ENCODE measurements at regions not wholly inside any gene's neighbourhood (a gene's known extent, or its start where the extent isn't known, plus 50 kb on each side); places are given as distances from the start of the nearest gene placed in this dataset.

GRCh38 chr12:5227708-5228373, 184.2 kb downstream of the KCNA5 start:
- no peak overlapping the region for H3K27ac Mint-ChIP-seq
- TF ChIP-seq, protein P1, sequence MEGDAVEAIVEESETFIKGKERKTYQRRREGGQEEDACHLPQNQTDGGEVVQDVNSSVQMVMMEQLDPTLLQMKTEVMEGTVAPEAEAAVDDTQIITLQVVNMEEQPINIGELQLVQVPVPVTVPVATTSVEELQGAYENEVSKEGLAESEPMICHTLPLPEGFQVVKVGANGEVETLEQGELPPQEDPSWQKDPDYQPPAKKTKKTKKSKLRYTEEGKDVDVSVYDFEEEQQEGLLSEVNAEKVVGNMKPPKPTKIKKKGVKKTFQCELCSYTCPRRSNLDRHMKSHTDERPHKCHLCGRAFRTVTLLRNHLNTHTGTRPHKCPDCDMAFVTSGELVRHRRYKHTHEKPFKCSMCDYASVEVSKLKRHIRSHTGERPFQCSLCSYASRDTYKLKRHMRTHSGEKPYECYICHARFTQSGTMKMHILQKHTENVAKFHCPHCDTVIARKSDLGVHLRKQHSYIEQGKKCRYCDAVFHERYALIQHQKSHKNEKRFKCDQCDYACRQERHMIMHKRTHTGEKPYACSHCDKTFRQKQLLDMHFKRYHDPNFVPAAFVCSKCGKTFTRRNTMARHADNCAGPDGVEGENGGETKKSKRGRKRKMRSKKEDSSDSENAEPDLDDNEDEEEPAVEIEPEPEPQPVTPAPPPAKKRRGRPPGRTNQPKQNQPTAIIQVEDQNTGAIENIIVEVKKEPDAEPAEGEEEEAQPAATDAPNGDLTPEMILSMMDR (IDR thresholded peaks at IDR 0.05; ENCODE audit: unreplicated experiment), result no peak
- H3K9me3 Mint-ChIP-seq (ENCODE audit: low read depth), result peaks cover 15% of the 10 kb centered on the region
- no peak for DNase-seq (ENCODE audit: low spot score, unreplicated experiment)
- H3K36me3 Mint-ChIP-seq (ENCODE audit: insufficient read depth), result peaks cover 4% of the 10 kb centered on the region
- H3K27me3 Mint-ChIP-seq, result peaks cover 48% of the 10 kb centered on the region
- H3K4me1 Mint-ChIP-seq (ENCODE audit: low read depth), result peaks cover 4% of the 10 kb centered on the region
- H3K4me3 Mint-ChIP-seq (ENCODE audit: low read depth), result no peak overlapping the region

GRCh38 chr12:5230156-5230555, 186.5 kb downstream of the KCNA5 start:
- no peak for DNase-seq (ENCODE audit: low spot score, unreplicated experiment)
- Mint-ChIP-seq H3K4me3 (ENCODE audit: low read depth) (no peak overlapping the region), H3K27me3 (peaks cover 45% of the 10 kb centered on the region), H3K4me1 (ENCODE audit: low read depth) (peaks cover 12% of the 10 kb centered on the region), H3K36me3 (ENCODE audit: insufficient read depth) (peaks cover 4% of the 10 kb centered on the region), H3K27ac (no peak overlapping the region), H3K9me3 (ENCODE audit: low read depth) (peaks cover 15% of the 10 kb centered on the region)
- TF ChIP-seq, protein P1 (IDR thresholded peaks at IDR 0.05; ENCODE audit: unreplicated experiment), result no peak

- H3K4me1 Mint-ChIP-seq (ENCODE audit: low read depth), result peaks cover 12% of the 10 kb centered on the region
- peaks cover 40% of the 10 kb centered on the region for H3K27me3 Mint-ChIP-seq
- TF ChIP-seq, protein P1 (IDR thresholded peaks at IDR 0.05; ENCODE audit: unreplicated experiment), result no peak
- no peak for DNase-seq (ENCODE audit: low spot score, unreplicated experiment)
- no peak overlapping the region for H3K27ac Mint-ChIP-seq
- no peak overlapping the region for H3K4me3 Mint-ChIP-seq (ENCODE audit: low read depth)
- H3K9me3 Mint-ChIP-seq (ENCODE audit: low read depth), result peaks cover 15% of the 10 kb centered on the region
- H3K36me3 Mint-ChIP-seq (ENCODE audit: insufficient read depth), result peaks cover 4% of the 10 kb centered on the region
Observed at GRCh38 chr12:5230861-5231260, 187.2 kb downstream of the KCNA5 start.

- TF ChIP-seq, protein P1 (IDR thresholded peaks at IDR 0.05; ENCODE audit: unreplicated experiment), result no peak
- DNase-seq (ENCODE audit: low spot score, unreplicated experiment), result no peak
- Mint-ChIP-seq H3K9me3 (ENCODE audit: low read depth) (peaks cover 15% of the 10 kb centered on the region), H3K4me3 (ENCODE audit: low read depth) (no peak overlapping the region), H3K27ac (no peak overlapping the region), H3K27me3 (peaks cover 49% of the 10 kb centered on the region), H3K36me3 (ENCODE audit: insufficient read depth) (peaks cover 4% of the 10 kb centered on the region), H3K4me1 (ENCODE audit: low read depth) (peaks cover 12% of the 10 kb centered on the region)
Observed at GRCh38 chr12:5232291-5232690, 188.6 kb downstream of the KCNA5 start.

- TF ChIP-seq, protein P1 (IDR thresholded peaks at IDR 0.05; ENCODE audit: unreplicated experiment), result no peak
- Mint-ChIP-seq H3K27ac (no peak overlapping the region), H3K4me3 (ENCODE audit: low read depth) (no peak overlapping the region), H3K9me3 (ENCODE audit: low read depth) (peaks cover 15% of the 10 kb centered on the region), H3K36me3 (ENCODE audit: insufficient read depth) (peaks cover 4% of the 10 kb centered on the region), H3K4me1 (ENCODE audit: low read depth) (peaks cover 12% of the 10 kb centered on the region), H3K27me3 (peaks cover 56% of the 10 kb centered on the region)
- no peak for DNase-seq (ENCODE audit: low spot score, unreplicated experiment)
Observed at GRCh38 chr12:5232826-5233500, 189.3 kb downstream of the KCNA5 start.
